AG10803 (cell line): ENCODE measurements at regions not wholly inside any gene's neighbourhood (a gene's known extent, or its start where the extent isn't known, plus 50 kb on each side); places are given as distances from the start of the nearest gene placed in this dataset.

ENCODE experiments used
- DNase-seq: peaks from one replicate; pipeline ENCODE4 v3.0.0; 2010; ENCODE audit warnings: low read depth
- H3K4me3 ChIP-seq: 2 replicates; pipeline ENCODE4 v1.5.1; 2011; ENCODE audit warnings: mild to moderate bottlenecking, low read length, control low read depth
- TF ChIP-seq, protein P1 (sequence below): conservative IDR thresholded peaks from 2 replicates; pipeline ENCODE4 v1.5.1; 2011; ENCODE audit warnings: mild to moderate bottlenecking, low read length, control low read depth, inconsistent platforms

DNA sequence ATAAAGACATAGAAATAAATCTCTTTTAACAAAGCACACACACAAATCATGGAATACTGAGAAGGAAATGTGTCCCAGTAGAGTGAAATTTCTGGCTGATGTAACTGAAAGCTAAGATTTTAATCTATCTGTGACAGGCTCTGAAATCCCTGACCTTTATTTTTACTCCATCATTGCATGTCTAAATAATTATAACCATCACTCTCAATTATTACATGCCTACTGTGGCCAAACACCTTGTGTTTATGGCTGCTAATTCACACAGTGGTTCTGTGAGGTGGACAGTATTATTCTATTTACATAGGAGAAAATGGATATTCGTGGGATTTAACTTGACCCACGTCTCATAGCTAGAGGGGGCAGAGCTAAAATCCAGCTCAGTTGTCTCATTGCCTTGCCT, 438.1 kb downstream of the TLL1 start:
- TF ChIP-seq, protein P1, sequence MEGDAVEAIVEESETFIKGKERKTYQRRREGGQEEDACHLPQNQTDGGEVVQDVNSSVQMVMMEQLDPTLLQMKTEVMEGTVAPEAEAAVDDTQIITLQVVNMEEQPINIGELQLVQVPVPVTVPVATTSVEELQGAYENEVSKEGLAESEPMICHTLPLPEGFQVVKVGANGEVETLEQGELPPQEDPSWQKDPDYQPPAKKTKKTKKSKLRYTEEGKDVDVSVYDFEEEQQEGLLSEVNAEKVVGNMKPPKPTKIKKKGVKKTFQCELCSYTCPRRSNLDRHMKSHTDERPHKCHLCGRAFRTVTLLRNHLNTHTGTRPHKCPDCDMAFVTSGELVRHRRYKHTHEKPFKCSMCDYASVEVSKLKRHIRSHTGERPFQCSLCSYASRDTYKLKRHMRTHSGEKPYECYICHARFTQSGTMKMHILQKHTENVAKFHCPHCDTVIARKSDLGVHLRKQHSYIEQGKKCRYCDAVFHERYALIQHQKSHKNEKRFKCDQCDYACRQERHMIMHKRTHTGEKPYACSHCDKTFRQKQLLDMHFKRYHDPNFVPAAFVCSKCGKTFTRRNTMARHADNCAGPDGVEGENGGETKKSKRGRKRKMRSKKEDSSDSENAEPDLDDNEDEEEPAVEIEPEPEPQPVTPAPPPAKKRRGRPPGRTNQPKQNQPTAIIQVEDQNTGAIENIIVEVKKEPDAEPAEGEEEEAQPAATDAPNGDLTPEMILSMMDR = no peak
- DNase-seq = no peak
- H3K4me3 ChIP-seq = no peak overlapping the region

DNA sequence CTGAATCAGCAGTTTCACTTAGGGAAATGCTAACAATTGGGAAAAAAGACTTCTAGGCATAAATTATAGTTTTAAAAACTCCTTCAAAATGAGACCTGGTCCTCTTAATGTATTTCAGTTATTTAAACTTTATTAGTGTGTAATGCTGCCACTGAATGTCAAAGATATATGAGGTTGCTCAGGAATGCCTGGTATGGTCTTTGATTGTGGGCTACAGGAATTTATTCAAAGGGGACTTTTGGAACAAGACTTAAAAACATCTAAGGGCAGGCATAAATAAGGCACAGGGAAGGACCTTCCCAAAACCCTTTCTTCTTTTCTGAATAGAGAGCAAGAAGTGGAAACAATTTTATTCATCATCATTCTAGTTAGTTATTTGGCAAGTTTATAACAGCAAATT, 439.1 kb downstream of the TLL1 start:
- TF ChIP-seq, protein P1 = no peak
- DNase-seq = no peak
- H3K4me3 ChIP-seq = no peak overlapping the region

DNA sequence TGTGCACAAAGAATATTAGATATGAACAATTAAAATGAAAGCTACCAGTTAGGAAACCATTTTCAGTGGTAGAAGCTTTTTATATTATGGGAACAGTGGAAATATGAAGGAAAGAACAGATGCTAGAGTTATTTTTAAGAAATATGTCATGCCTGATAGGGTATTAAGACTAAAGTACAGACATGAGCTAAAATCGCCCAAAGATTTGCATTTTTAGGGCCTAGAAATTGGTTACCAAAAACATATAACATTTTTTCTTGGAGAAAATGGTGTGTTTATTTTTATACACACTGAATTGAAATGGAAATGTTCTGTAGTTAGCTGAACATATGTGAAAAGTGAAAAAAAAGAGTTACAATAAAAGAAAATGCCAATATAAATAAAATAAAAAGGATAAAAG, 441.9 kb downstream of the TLL1 start:
- H3K4me3 ChIP-seq = no peak overlapping the region
- no peak for DNase-seq
- TF ChIP-seq, protein P1 = no peak

DNA sequence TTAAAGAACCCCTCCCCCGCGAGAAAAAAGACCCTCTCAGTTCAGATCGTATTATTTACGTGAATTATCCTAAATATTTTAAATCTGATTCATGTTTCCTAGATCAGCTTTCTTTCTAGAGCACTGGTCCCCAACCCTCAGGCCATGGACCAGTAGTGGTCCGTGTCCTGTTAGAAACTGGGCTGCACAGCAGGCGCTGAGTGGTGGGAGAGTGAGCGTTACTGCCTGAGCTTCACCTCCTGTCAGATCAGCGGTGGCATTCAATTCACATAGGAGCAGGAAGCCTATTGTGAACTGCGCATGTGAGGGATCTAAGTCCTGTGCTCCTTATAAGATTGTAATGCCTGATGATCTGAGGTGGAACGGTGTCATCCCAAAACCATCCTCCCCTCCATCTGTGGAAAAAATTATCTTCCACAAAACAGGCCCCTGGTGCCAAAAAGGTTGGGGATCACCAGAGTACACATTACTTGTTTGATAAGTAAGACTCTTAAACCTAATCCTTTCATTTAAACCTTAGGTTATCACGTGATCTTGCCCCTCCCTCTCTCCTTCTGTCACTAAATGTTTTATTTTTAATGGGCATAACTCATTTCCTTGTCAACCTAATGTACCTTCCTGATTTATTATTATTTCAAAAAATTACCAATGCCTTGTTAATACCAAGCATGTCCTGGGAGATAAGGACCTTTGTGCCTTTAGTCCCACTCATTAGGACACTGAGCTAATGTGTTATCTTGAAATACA, 442.9 kb downstream of the TLL1 start:
- no peak overlapping the region for H3K4me3 ChIP-seq
- DNase-seq = no peak
- TF ChIP-seq, protein P1 = no peak

DNA sequence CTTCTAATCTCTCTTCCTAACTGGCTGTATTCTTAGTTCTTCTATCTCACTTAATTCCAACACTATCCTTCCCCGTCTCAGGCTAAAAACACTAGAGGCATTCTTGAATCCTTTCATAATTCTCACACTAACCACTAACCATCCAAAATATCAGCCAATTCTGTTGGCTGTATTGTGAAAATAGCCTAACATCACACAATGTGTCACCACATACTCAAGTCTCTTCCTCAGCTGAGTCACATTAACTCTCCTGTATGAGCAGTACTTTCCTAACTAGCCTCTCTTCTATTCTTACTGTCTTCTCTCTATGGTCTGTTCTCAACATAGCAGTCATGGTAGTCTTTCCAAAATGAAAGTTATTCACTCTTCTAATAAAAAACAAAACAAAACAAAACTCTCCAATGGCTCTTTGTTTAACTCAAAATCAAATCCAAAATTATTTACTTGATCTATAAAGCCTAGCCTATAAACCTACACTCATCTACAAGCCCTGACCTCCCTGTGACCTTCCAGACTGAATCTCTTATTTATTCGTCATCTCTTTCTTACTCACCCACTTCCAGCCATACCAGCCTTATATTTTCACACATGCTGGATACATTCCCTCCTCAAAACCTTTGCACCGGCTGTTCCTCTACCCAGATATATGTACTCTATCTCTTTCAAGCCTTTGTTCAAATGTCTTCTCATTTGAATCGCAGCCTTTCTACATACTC, 445.9 kb downstream of the TLL1 start:
- H3K4me3 ChIP-seq = no peak overlapping the region
- TF ChIP-seq, protein P1 = no peak
- peak; percentile 43 for DNase-seq

DNA sequence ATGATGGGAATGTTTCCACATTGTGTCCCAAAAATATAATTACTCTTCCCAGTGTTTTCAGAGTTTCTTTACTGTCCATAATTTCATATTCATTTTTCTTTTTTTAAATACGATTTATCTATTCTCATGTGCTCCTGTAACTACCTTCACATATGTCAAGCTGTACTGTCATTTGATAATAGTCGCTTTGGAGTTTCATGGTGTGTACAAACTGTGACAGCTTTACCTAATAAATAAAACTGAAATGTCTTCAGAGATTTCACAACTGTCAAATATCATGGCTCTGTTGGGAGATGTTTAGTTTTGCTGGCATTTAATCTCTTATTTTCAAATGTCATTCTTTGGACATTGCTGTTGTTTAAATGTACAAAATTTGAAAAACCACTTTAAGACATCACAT, 450.2 kb downstream of the TLL1 start:
- no peak overlapping the region for H3K4me3 ChIP-seq
- TF ChIP-seq, protein P1 = no peak
- DNase-seq = no peak

DNA sequence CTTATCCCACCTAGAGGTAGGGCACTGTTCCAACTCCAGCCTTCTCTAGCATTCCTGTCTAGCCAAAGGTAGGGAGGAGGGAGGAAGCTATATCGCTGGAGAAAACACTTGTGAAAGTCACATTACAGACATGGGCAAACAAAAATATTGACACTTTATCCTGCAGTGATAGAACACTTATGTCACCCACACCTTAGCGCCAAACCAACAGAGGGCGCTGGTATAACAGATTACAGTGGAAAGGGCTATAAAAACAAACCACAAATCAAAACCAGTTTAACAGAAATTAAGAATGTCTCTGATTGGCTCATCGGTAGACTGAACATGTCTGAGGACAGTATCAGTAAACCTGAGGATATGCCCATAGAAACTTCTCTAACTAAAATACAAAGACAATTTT, 451.3 kb downstream of the TLL1 start:
- no peak overlapping the region for H3K4me3 ChIP-seq
- TF ChIP-seq, protein P1 = no peak
- DNase-seq = no peak
